ENCODE measurements at regions not wholly inside any gene's neighbourhood (a gene's known extent, or its start where the extent isn't known, plus 50 kb on each side); places are given as distances from the start of the nearest gene placed in this dataset.
A peak's percentile ranks its signal among the peaks of the same experiment; 100 is the strongest.

GRCh38 chr7:127504715-127505114 lies 80.7 kb downstream of the GCC1 start:
- DNase-seq (ENCODE audit: low read depth): peak; percentile 14
- H3K4me3 ChIP-seq (ENCODE audit: low read depth, low read length): no peak overlapping the region
- TF ChIP-seq CTCF (IDR thresholded peaks at IDR 0.05; ENCODE audit: insufficient read depth, low read length): peak; percentile 57

DNA sequence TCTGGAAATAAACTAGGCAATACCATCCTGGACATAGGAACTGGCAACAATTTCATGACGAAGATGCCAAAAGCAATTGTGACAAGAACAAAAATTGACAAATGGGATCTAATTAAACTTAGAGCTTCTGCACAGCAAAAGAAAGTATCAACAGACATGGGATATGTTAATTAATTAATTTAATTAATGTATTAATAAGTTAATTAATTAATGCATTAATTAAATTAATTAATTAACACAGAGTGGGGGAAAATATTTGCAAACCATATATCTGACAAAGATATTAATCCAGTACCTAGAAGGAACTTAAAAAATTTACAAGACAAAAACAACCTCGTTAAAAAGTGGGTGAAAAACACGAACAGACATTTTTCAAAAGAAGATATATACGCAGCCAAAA lies 83.6 kb downstream of the GCC1 start:
- no peak overlapping the region for H3K4me3 ChIP-seq (ENCODE audit: low read depth, low read length)
- TF ChIP-seq CTCF (IDR thresholded peaks at IDR 0.05; ENCODE audit: insufficient read depth, low read length): no peak
- no peak for DNase-seq (ENCODE audit: low read depth)

- no peak for TF ChIP-seq CTCF (IDR thresholded peaks at IDR 0.05; ENCODE audit: insufficient read depth, low read length)
- no peak for DNase-seq (ENCODE audit: low read depth)
- no peak overlapping the region for H3K4me3 ChIP-seq (ENCODE audit: low read depth, low read length)
These were observed 94.9 kb upstream of the ZNF800 start for GRCh38 chr7:127487381-127487780.

DNA sequence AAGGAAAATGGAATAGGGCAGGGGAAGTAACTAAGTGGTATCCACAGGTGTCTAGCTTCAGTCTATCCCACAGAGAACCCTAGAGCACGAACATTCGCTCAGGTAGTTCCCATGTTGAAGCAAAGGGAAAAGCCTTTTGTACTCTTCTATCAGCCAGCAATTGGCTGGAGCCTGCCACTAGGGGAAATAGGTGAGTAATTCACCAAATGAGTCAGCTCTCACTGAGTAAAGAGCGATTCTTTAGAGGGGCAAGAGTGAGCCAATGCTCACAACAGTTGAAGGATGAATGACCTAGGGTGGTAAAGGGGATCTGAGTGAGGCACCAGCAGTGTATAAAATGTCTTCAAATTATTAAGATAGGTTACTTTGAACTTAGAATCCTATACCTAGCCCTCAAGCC lies 94.1 kb upstream of the ZNF800 start:
- no peak for DNase-seq (ENCODE audit: low read depth)
- H3K4me3 ChIP-seq (ENCODE audit: low read depth, low read length): no peak overlapping the region
- no peak for TF ChIP-seq CTCF (IDR thresholded peaks at IDR 0.05; ENCODE audit: insufficient read depth, low read length)

DNA sequence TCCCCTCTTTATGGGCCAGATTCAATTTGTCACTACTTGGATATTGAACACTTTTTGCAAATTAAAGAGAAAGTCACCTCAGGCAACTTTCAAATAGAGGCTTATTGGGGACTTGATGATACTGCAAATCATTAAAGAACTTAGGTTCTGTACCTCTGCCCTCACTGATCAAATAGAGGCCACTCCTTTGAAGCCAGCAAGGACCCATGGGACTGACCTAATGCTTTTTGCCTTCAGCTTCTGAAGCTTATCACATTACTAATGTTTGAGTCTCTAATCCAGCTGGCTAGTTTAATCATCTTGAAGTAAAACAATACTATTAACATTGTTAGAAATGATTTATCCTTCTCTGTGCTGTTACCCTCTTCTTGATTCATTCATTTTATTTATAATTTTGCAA lies 93.0 kb upstream of the ZNF800 start:
- TF ChIP-seq CTCF (IDR thresholded peaks at IDR 0.05; ENCODE audit: insufficient read depth, low read length): no peak
- H3K4me3 ChIP-seq (ENCODE audit: low read depth, low read length): no peak overlapping the region
- no peak for DNase-seq (ENCODE audit: low read depth)

GRCh38 chr7:127484954-127485353 lies 92.4 kb upstream of the ZNF800 start:
- H3K4me3 ChIP-seq (ENCODE audit: low read depth, low read length): no peak overlapping the region
- no peak for DNase-seq (ENCODE audit: low read depth)
- TF ChIP-seq CTCF (IDR thresholded peaks at IDR 0.05; ENCODE audit: insufficient read depth, low read length): no peak

DNA sequence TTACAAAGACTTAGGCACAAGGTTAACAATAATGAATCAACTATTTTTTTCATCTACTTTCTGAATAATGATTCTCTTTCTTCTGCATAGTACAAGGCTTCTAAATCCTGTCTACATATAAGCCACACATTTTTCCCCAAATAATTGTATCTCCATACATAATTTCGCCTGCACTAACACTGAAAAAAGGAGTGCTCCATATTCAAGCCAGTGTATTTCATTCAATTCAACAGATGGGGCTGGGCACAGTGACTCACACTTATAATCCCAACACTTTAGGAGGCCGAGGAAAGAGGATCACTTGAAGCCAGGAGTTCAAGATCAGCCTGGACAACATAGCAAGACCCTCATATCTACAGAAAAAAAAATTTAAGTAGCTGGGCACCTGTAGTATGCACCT lies 86.0 kb upstream of the ZNF800 start:
- no peak for TF ChIP-seq CTCF (IDR thresholded peaks at IDR 0.05; ENCODE audit: insufficient read depth, low read length)
- no peak for DNase-seq (ENCODE audit: low read depth)
- H3K4me3 ChIP-seq (ENCODE audit: low read depth, low read length): no peak overlapping the region
